Activated T-helper 2 cell treated with anti-CD3 and anti-CD28 coated beads, Interferon-gamma antibody, Interleukin-2, Interleukin-4, amounts not matched to agents 10 μg/mL and 5 μg/mL and 100 μg/mL, durations not matched to agents 14 hours and 24 hours and 36 hours (primary cell): ENCODE measurements at regions not wholly inside any gene's neighbourhood (a gene's known extent, or its start where the extent isn't known, plus 50 kb on each side); places are given as distances from the start of the nearest gene placed in this dataset.

Source experiments
- DNase-seq: peaks from one replicate; pipeline ENCODE4 v3.0.0; 2021; ENCODE audit warnings: low spot score
- H3K27ac Mint-ChIP-seq: one replicate; pipeline ENCODE4 v1.8.0; 2021; ENCODE audit warnings: mixed read lengths
- H3K27me3 Mint-ChIP-seq: one replicate; pipeline ENCODE4 v1.8.0; 2021; ENCODE audit warnings: low read depth, mixed read lengths
- H3K36me3 Mint-ChIP-seq: one replicate; pipeline ENCODE4 v1.8.0; 2021; ENCODE audit warnings: low read depth, mixed read lengths
- H3K4me1 Mint-ChIP-seq: one replicate; pipeline ENCODE4 v1.8.0; 2021; ENCODE audit warnings: low read depth, mixed read lengths
- H3K4me3 Mint-ChIP-seq: one replicate; pipeline ENCODE4 v1.8.0; 2021; ENCODE audit warnings: low read depth, mild to moderate bottlenecking, moderate library complexity, mixed read lengths
- H3K9me3 Mint-ChIP-seq: one replicate; pipeline ENCODE4 v1.8.0; 2021; ENCODE audit warnings: mixed read lengths
- intact Hi-C: fragments of 100-400 bp; cut with micrococcal nuclease; formaldehyde crosslinking; loops from one replicate; pipeline ENCODE4 v1.15.1; 2023

GRCh38 chr5:120738568-120738967 is 274.5 kb downstream of the PRR16 start:
- DNase-seq, result no peak
- Mint-ChIP-seq H3K9me3 (peaks cover 4% of the 10 kb centered on the region), H3K27ac (no peak overlapping the region), H3K36me3 (no peaks in the 10 kb centered on the region), H3K27me3 (no peaks in the 10 kb centered on the region), H3K4me1 (no peaks in the 10 kb centered on the region), H3K4me3 (no peak overlapping the region)
- intact Hi-C loops, result no loop called here

- DNase-seq, result no peak
- Mint-ChIP-seq H3K27ac (no peak overlapping the region), H3K36me3 (no peaks in the 10 kb centered on the region), H3K4me1 (no peaks in the 10 kb centered on the region), H3K27me3 (no peaks in the 10 kb centered on the region), H3K9me3 (peaks cover 7% of the 10 kb centered on the region), H3K4me3 (no peak overlapping the region)
- intact Hi-C loops, result no loop called here
Measured at GRCh38 chr5:120740989-120741388, 276.9 kb downstream of the PRR16 start.

DNA sequence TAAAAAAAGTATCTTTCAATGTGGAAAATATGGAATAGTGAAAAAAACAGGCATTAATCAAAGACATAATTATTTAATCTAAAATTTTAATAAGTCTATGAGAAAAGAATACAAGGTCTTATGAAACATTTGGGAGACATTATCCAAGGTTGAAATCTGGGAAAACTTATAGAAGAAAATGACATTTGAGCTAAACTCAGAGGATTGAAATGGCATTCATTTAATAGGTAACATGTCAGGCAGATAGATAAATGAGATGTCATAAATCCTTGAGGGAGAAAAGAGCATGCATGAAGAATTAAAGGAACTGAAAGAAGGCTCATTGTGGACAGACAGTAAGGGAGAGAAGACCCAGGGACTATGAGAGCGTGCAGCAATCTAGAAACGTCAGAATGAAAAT is 284.4 kb downstream of the PRR16 start:
- Mint-ChIP-seq H3K27me3 (no peaks in the 10 kb centered on the region), H3K4me1 (no peaks in the 10 kb centered on the region), H3K27ac (no peak overlapping the region), H3K36me3 (no peaks in the 10 kb centered on the region), H3K4me3 (no peak overlapping the region), H3K9me3 (peaks cover 15% of the 10 kb centered on the region)
- intact Hi-C loops, result no loop called here
- no peak for DNase-seq

- intact Hi-C loops, result no loop called here
- Mint-ChIP-seq H3K4me1 (no peaks in the 10 kb centered on the region), H3K9me3 (peaks cover 12% of the 10 kb centered on the region), H3K27me3 (no peaks in the 10 kb centered on the region), H3K36me3 (no peaks in the 10 kb centered on the region), H3K27ac (no peak overlapping the region), H3K4me3 (no peak overlapping the region)
- DNase-seq, result no peak
Measured at GRCh38 chr5:120749737-120750136, 285.6 kb downstream of the PRR16 start.

DNA sequence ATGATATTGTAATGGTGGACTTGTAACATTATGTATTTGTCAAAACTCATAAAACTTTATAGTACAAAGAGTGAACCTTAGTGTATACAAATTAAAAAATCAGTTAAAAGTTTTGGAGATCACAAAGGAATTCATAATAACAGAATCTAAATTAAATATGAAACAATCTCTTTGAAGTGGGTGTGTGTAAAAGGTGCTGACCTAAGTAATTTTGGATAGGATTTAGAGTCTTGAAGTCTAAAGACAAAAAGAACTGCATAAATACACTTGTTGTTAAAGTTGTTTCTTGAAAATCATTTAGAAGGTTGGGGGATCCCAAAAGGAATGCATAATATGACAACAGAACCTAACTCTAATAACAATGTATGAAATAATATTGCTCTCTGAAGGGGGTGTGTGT is 295.5 kb downstream of the PRR16 start:
- intact Hi-C loops, result no loop called here
- no peak for DNase-seq
- H3K36me3 Mint-ChIP-seq, result no peaks in the 10 kb centered on the region
- peaks cover 22% of the 10 kb centered on the region for H3K9me3 Mint-ChIP-seq
- no peaks in the 10 kb centered on the region for H3K4me1 Mint-ChIP-seq
- H3K27me3 Mint-ChIP-seq, result no peaks in the 10 kb centered on the region
- H3K4me3 Mint-ChIP-seq, result no peak overlapping the region
- H3K27ac Mint-ChIP-seq, result no peak overlapping the region

GRCh38 chr5:120761986-120762385 is 297.9 kb downstream of the PRR16 start:
- DNase-seq, result no peak
- H3K27ac Mint-ChIP-seq, result no peak overlapping the region
- no peak overlapping the region for H3K4me3 Mint-ChIP-seq
- peaks cover 9% of the 10 kb centered on the region for H3K9me3 Mint-ChIP-seq
- no peaks in the 10 kb centered on the region for H3K4me1 Mint-ChIP-seq
- H3K27me3 Mint-ChIP-seq, result no peaks in the 10 kb centered on the region
- intact Hi-C loops, result no loop called here
- no peaks in the 10 kb centered on the region for H3K36me3 Mint-ChIP-seq

- Mint-ChIP-seq H3K4me1 (no peaks in the 10 kb centered on the region), H3K4me3 (no peak overlapping the region), H3K36me3 (no peaks in the 10 kb centered on the region), H3K27me3 (no peaks in the 10 kb centered on the region), H3K27ac (no peak overlapping the region), H3K9me3 (peaks cover 6% of the 10 kb centered on the region)
- intact Hi-C loops, result no loop called here
- no peak for DNase-seq
Measured at GRCh38 chr5:120765189-120765588, 301.1 kb downstream of the PRR16 start.

- intact Hi-C loops, result no loop called here
- no peak for DNase-seq
- H3K27me3 Mint-ChIP-seq, result no peaks in the 10 kb centered on the region
- H3K4me3 Mint-ChIP-seq, result no peak overlapping the region
- H3K36me3 Mint-ChIP-seq, result no peaks in the 10 kb centered on the region
- no peaks in the 10 kb centered on the region for H3K4me1 Mint-ChIP-seq
- H3K27ac Mint-ChIP-seq, result no peak overlapping the region
- peaks cover 6% of the 10 kb centered on the region for H3K9me3 Mint-ChIP-seq
Measured at GRCh38 chr5:120767178-120767820, 303.2 kb downstream of the PRR16 start.

GRCh38 chr5:120769312-120769872 is 305.3 kb downstream of the PRR16 start:
- H3K27ac Mint-ChIP-seq, result no peak overlapping the region
- no peak overlapping the region for H3K4me3 Mint-ChIP-seq
- no peaks in the 10 kb centered on the region for H3K9me3 Mint-ChIP-seq

DNA sequence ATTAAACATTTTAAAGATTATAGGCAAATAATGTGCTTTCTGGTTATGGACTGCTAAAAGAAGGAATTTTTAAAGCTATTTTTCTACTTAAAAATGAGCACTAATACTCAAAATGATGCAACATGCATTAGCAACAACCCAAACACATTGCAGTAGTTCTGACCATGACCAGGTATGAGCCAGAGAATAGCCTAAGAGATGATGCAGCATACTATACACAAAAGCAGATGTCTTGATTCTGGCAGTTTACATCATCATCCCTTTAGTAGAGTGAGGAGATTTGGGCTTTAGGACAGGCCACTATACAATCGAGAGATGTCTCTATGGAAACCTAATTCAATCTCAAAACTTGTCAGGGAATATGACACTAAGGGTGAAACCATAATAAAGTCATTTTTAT is 307.1 kb downstream of the PRR16 start:
- Mint-ChIP-seq H3K4me3 (no peak overlapping the region), H3K36me3 (no peaks in the 10 kb centered on the region), H3K9me3 (no peaks in the 10 kb centered on the region), H3K27me3 (no peaks in the 10 kb centered on the region), H3K4me1 (no peaks in the 10 kb centered on the region), H3K27ac (no peak overlapping the region)
- intact Hi-C loops, result no loop called here
- DNase-seq, result no peak

More at GRCh38 chr5:120769312-120769872, 305.3 kb downstream of the PRR16 start:
- no peaks in the 10 kb centered on the region for H3K27me3 Mint-ChIP-seq
- no peaks in the 10 kb centered on the region for H3K4me1 Mint-ChIP-seq
- DNase-seq, result no peak
- intact Hi-C loops, result no loop called here
- no peaks in the 10 kb centered on the region for H3K36me3 Mint-ChIP-seq

DNA sequence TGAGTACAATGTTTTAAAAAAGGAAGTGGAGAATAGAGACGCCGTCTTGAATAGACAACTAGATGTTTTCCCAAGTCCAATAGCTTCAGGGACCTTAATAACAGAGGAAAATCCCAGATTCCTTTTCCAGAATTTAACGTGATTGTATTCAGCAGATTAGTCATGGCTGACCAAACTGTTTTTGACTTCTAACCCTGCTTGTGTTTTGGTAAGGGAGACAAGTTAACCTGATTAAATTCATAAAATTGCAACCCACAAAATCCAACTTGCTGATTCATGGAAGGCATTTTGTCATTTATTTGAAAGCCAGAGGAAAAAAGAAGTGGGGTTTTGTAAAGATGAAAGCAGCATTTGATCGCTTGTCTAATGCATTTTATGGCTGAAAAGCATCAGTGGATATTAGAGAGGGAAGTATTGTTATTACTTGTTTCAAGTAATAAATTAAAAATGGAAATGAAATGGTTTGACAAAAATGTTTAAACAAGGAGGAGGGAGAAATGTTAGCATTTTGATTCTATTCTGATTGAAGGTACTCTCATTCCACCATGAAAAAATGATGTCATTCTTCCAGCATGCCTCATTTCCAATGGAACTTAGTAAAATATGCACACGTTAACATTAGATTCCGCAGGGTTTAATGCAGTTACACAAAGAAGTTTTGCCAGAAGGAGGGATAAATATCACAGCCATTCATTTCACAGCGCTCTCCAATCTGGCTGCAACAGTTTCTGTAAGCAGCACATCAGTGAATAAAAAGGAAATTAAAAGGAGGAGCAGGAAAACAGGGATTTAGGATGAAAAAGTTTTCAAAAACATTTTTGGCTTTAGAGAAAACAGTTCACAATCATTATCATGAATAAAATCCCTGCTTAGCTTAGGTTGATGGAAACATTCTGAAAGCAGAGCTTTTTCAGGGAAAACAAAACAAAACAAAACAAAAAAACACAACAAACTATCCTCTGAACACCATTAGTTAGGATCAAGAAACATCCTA is 314.7 kb downstream of the PRR16 start:
- no peak for DNase-seq

GRCh38 chr5:120779674-120780073 is 315.6 kb downstream of the PRR16 start:
- intact Hi-C loops, result no loop called here
- no peaks in the 10 kb centered on the region for H3K27me3 Mint-ChIP-seq
- no peaks in the 10 kb centered on the region for H3K36me3 Mint-ChIP-seq
- no peaks in the 10 kb centered on the region for H3K4me1 Mint-ChIP-seq
- no peak for DNase-seq
- no peak overlapping the region for H3K27ac Mint-ChIP-seq
- peaks cover 5% of the 10 kb centered on the region for H3K9me3 Mint-ChIP-seq
- no peak overlapping the region for H3K4me3 Mint-ChIP-seq

More for the DNA sequence above, 314.7 kb downstream of the PRR16 start:
- intact Hi-C loops, result no loop called here
- no peaks in the 10 kb centered on the region for H3K4me1 Mint-ChIP-seq
- H3K4me3 Mint-ChIP-seq, result no peak overlapping the region
- H3K27me3 Mint-ChIP-seq, result no peaks in the 10 kb centered on the region
- H3K9me3 Mint-ChIP-seq, result no peaks in the 10 kb centered on the region
- no peak overlapping the region for H3K27ac Mint-ChIP-seq
- no peaks in the 10 kb centered on the region for H3K36me3 Mint-ChIP-seq

DNA sequence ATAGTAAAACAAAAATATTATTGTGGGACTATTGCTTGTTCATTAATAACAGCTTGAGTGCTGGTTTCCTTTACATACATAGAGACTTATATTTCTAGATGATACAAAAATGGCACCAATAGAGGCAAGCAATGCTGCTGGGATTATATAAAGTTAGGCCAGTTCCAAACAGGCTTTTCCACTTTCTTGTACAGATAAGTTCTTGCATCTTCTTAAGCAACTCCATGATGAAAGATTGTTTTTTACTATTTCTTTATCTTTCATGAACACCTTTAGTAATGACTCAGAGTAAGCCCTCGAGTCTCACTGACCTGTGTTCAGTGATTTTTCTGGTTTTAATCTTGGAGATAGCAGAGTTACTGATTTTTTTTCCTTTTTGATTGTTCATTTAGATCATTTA is 324.4 kb downstream of the PRR16 start:
- Mint-ChIP-seq H3K4me3 (no peak overlapping the region), H3K27me3 (no peaks in the 10 kb centered on the region), H3K9me3 (peaks cover 5% of the 10 kb centered on the region), H3K36me3 (no peaks in the 10 kb centered on the region), H3K27ac (no peak overlapping the region), H3K4me1 (no peaks in the 10 kb centered on the region)
- intact Hi-C loops, result no loop called here
- no peak for DNase-seq
